ENCODE measurements at regions not wholly inside any gene's neighbourhood (a gene's known extent, or its start where the extent isn't known, plus 50 kb on each side); places are given as distances from the start of the nearest gene placed in this dataset.

DNA sequence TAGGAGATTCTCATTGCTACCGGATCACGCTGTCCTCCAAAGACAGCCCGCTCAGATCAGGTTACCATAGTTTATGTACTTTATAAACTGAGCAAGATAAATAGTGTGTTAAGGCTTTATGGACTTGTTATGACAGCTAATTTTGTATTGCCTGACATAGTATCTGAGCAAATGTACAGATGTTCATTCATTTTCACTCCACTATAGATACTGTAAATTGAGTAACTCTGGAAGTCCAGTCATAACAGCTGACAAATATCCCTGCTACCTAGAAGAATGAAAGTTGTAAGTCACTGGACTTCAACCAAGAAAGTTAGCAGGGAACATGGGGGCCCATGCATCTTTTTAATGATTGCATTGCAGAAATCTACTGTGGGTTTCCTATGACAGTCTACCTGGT lies 292.4 kb upstream of the ADAMTS16 start:
- Histone ChIP-seq H3K9me3 (no peaks in the 10 kb centered on the region), H3K4me3 (no peak overlapping the region), H3K27me3 (no peaks in the 10 kb centered on the region), H3K27ac (no peak overlapping the region), H3K4me1 (ENCODE audit: insufficient read depth) (no peaks in the 10 kb centered on the region), H3K36me3 (no peaks in the 10 kb centered on the region)
- TF ChIP-seq POLR2A (IDR thresholded peaks at IDR 0.05) (no peak), EP300 (IDR thresholded peaks at IDR 0.05) (no peak)
- TF ChIP-seq, protein P1, sequence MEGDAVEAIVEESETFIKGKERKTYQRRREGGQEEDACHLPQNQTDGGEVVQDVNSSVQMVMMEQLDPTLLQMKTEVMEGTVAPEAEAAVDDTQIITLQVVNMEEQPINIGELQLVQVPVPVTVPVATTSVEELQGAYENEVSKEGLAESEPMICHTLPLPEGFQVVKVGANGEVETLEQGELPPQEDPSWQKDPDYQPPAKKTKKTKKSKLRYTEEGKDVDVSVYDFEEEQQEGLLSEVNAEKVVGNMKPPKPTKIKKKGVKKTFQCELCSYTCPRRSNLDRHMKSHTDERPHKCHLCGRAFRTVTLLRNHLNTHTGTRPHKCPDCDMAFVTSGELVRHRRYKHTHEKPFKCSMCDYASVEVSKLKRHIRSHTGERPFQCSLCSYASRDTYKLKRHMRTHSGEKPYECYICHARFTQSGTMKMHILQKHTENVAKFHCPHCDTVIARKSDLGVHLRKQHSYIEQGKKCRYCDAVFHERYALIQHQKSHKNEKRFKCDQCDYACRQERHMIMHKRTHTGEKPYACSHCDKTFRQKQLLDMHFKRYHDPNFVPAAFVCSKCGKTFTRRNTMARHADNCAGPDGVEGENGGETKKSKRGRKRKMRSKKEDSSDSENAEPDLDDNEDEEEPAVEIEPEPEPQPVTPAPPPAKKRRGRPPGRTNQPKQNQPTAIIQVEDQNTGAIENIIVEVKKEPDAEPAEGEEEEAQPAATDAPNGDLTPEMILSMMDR (IDR thresholded peaks at IDR 0.05): no peak
- intact Hi-C loops (cut with DNase I): no loop called here
- 84 to 92% (median 89%) methylated on average over 3 of the region's 3 CpGs for WGBS, 3 donors
- DNase-seq: no peak

DNA sequence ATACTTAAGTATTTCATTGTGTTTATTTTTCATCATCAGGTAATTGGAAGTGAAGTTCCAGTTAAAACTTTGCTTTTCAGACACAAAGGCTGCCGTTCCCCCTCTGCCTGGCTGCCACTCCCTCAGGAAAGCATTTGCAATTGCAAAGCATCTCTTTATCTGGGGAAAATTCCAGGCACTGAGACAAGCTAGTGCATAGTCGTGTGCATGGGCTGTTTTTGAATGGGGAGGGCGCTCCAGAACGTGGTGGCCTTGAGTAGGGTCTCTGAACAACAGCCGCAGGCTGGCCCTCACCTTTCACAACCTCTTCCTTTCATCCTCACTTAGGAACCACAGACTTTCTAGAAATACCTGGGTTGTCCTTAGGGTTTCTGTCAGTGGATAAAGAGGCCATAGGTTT lies 285.1 kb upstream of the ADAMTS16 start:
- intact Hi-C loops (cut with DNase I): no loop called here
- H3K27me3 ChIP-seq: no peaks in the 10 kb centered on the region
- H3K9me3 ChIP-seq: no peaks in the 10 kb centered on the region
- no peak overlapping the region for H3K27ac ChIP-seq
- H3K36me3 ChIP-seq: no peaks in the 10 kb centered on the region
- no peak overlapping the region for H3K4me3 ChIP-seq
- no peaks in the 10 kb centered on the region for H3K4me1 ChIP-seq (ENCODE audit: insufficient read depth)
- DNase-seq: no peak
- no peak for TF ChIP-seq EP300 (IDR thresholded peaks at IDR 0.05)
- WGBS, 3 donors: 15 to 40% (median 20%) methylated on average over 5 of the region's 5 CpGs

DNA sequence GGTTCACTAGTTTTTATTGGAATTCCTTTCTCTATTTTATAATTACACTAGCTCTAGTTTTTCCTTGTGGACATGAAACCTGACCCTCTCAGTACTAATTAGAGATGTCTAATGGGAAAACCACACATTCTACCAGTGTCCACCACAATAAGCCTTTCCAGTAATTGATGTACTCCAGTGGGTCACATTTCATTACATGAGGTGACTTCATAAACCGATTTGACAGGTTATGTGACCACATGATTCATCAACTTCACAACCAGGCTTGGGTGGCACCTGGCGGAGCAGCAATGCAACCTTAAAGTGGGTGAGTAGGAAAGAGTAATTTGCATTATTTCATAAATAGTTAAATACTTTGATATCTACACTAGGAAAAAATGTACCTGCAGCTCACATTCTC lies 284.2 kb upstream of the ADAMTS16 start:
- no peaks in the 10 kb centered on the region for H3K36me3 ChIP-seq
- WGBS, 3 donors: 83 to 96% (median 88%) methylated on average over 2 of the region's 2 CpGs
- TF ChIP-seq, protein P1 (IDR thresholded peaks at IDR 0.05): no peak
- TF ChIP-seq POLR2A (IDR thresholded peaks at IDR 0.05) (no peak), EP300 (IDR thresholded peaks at IDR 0.05) (no peak)
- no peak overlapping the region for H3K27ac ChIP-seq
- H3K4me1 ChIP-seq (ENCODE audit: insufficient read depth): no peaks in the 10 kb centered on the region
- H3K27me3 ChIP-seq: no peaks in the 10 kb centered on the region
- DNase-seq: no peak
- H3K9me3 ChIP-seq: no peaks in the 10 kb centered on the region
- intact Hi-C loops (cut with DNase I): no loop called here
- no peak overlapping the region for H3K4me3 ChIP-seq

DNA sequence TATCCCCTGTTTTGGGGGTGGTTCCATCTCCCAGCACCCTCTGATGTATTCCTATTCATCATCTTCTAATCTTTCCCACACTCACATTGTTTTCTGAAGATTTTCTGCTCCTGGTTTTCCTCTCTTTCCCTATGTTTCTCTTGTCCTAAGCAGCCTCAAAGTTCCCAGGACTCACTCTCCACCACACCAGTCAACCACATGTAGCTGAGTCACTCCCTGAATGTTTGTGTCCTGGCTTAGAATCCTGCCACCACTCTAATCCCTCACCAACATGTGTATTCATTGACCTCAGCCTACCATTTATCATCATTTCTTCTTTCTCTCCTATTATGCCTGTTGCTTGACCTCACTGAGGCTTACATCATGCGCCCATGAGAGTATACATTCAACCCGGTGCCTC lies 282.4 kb upstream of the ADAMTS16 start:
- Histone ChIP-seq H3K27ac (no peak overlapping the region), H3K4me1 (ENCODE audit: insufficient read depth) (no peaks in the 10 kb centered on the region), H3K36me3 (no peaks in the 10 kb centered on the region), H3K9me3 (no peaks in the 10 kb centered on the region), H3K4me3 (no peak overlapping the region), H3K27me3 (no peaks in the 10 kb centered on the region)
- DNase-seq: no peak
- TF ChIP-seq EP300 (IDR thresholded peaks at IDR 0.05) (no peak), POLR2A (IDR thresholded peaks at IDR 0.05) (no peak)
- TF ChIP-seq, protein P1 (IDR thresholded peaks at IDR 0.05): no peak
- WGBS, 3 donors: 89 to 98% (median 91%) methylated on average over 2 of the region's 2 CpGs
- intact Hi-C loops (cut with DNase I): no loop called here

DNA sequence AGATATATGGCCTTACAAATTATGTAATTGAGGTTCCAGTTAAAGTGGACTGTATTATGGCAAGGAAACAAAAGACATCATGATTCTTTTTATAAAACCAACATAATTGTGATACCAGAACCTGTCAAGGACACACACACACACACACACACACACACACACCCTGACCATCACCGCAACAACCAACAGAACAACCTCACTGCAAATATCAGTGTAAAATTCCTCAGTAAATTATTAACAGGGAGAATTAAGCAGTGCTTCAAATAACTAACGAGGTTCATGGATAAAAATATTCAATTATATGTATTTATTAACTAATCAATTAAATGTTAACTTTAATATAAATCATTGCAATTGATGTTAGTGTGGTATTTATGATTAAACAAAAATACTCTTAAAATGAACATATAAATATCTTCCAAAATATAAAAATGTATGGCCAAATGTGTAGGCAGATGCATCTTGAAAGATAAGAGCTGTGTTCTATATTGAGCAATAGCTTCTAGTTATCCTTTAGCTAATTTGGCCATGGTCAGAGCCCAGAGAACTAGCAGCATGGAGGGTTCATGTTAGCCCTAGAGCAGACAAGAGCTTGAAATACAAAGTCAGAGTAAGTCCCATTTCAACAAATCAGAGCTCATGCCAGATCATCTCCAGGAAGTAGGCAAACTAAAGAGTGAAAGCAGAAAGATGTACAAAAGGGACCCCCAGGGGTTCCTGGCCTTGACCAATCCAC lies 280.5 kb upstream of the ADAMTS16 start:
- no peak overlapping the region for H3K4me3 ChIP-seq
- H3K27ac ChIP-seq: no peak overlapping the region
- TF ChIP-seq, protein P1 (IDR thresholded peaks at IDR 0.05): no peak
- TF ChIP-seq POLR2A (IDR thresholded peaks at IDR 0.05) (no peak), EP300 (IDR thresholded peaks at IDR 0.05) (no peak)
- no peak for DNase-seq
- intact Hi-C loops (cut with DNase I): no loop called here
- no peaks in the 10 kb centered on the region for H3K9me3 ChIP-seq
- H3K36me3 ChIP-seq: no peaks in the 10 kb centered on the region
- no peaks in the 10 kb centered on the region for H3K27me3 ChIP-seq
- WGBS, 3 donors: 84 to 90% (median 87%) methylated on average over 2 of the region's 2 CpGs
- H3K4me1 ChIP-seq (ENCODE audit: insufficient read depth): no peaks in the 10 kb centered on the region

All from ovary (tissue), 7 donors.